Heart left ventricle (tissue), 16 donors: ENCODE measurements at regions not wholly inside any gene's neighbourhood (a gene's known extent, or its start where the extent isn't known, plus 50 kb on each side); places are given as distances from the start of the nearest gene placed in this dataset.

ENCODE experiments used
- ATAC-seq, 4 donors: fragments of 200-7000 bp; cut with Tn5 transposase; one replicate each; pipeline ENCODE4 v1.9.1; 2020 to 2022; ENCODE audit warnings: moderate library complexity in 4 of 4, mild to moderate bottlenecking in 3 of 4, moderate number of reproducible peaks in 1 of 4
- DNase-seq, 5 donors: peaks; one replicate each; pipeline ENCODE4 v3.0.0-alpha.2; 2020
- H3K27ac ChIP-seq, 12 donors: fragments of 200-600 bp; sonication (generic) in 4 of 12; one replicate each; pipeline versions ENCODE4 v1.5.0 to v1.8.0; 2016 to 2022; ENCODE audit warnings: mild to moderate bottlenecking in 2 of 12
- H3K27me3 ChIP-seq, 9 donors: fragments of 200-600 bp; sonication (generic) in 2 of 9; one replicate each; pipeline versions ENCODE4 v1.5.1 to v1.8.0; 2016 to 2022; ENCODE audit warnings: mild to moderate bottlenecking in 3 of 9
- H3K36me3 ChIP-seq, 9 donors: fragments of 200-600 bp; sonication (generic) in 2 of 9; one replicate each; pipeline versions ENCODE4 v1.5.0 to v1.8.0; 2018 to 2022; ENCODE audit warnings: mild to moderate bottlenecking in 2 of 9
- H3K4me1 ChIP-seq, 12 donors: fragments of 200-600 bp; sonication (generic) in 4 of 12; one replicate each; pipeline versions ENCODE4 v1.5.0 to v1.8.0; 2016 to 2022; ENCODE audit warnings: mild to moderate bottlenecking in 3 of 12
- H3K4me3 ChIP-seq, 12 donors: fragments of 200-600 bp; sonication (generic) in 4 of 12; one replicate each; pipeline versions ENCODE4 v1.5.0 to v1.8.0; 2017 to 2022; ENCODE audit warnings: mild to moderate bottlenecking in 9 of 12, moderate library complexity in 4 of 12
- H3K9me3 ChIP-seq, 12 donors: fragments of 200-600 bp; sonication (generic) in 4 of 12; one replicate each; pipeline versions ENCODE4 v1.5.0 to v1.8.0; 2016 to 2022; ENCODE audit warnings: mild to moderate bottlenecking in 1 of 12
- CTCF ChIP-seq, 12 donors: fragments of 200-600 bp; sonication (generic) in 4 of 12; IDR thresholded peaks; one replicate each; pipeline versions ENCODE4 v1.5.0 to v1.8.0; 2018 to 2022; ENCODE audit warnings: antibody characterized with exemption in 12 of 12, mild to moderate bottlenecking in 5 of 12
- POLR2A ChIP-seq, 2 donors: fragments of 450-650 bp; IDR thresholded peaks; one replicate each; pipeline ENCODE4 v1.6.1; 2017; ENCODE audit warnings: antibody characterized with exemption in 2 of 2, mild to moderate bottlenecking in 2 of 2, moderate library complexity in 2 of 2
- WGBS, 4 donors: extraction: QIAGEN DNeasy Blood & Tissue Kit in 2 of 4; methylation state at CpG; one replicate each; pipeline versions ENCODE4 v1.1.5 to v1.1.7; 2013 to 2018; 5-methylcytosine and 5-hydroxymethylcytosine counted together
- intact Hi-C, 10 donors: fragments of 100-400 bp; cut with DNase I; formaldehyde crosslinking; loops; one replicate each; pipeline versions ENCODE4 v1.11.1 to v1.14.2; 2022
- donor health status: ischemic (EF 13 %, LVEDD 7.1; RV severe dilation, severe dysfunction).
- donor health status: healthy with polysubstance abuse.
- donor health status: DM: no; HTN: yes; CAD: no.
- donor health status: DM: no; HTN: no; CAD: no.
- donor health status: ischemic (EF 25% LVEDD 6.9; RV normal size, moderate dysfunction).
- donor health status: ischemic (EF 25% LVEDD 5.7; RV mildly dilated, moderate dysfunction).
- donor health status: healthy.
- donor health status: DM: yes; HTN: yes; CAD: no.
- donor health status: ischemic (EF 35%, LVEDD 5.7; RV mildly dilated, moderate dysfunction).
- donor health status: nonischemic (EF 11% LVEDD 7.7; RV severe dilation, severe dysfunction).
- donor health status: DM: yes; HTN: yes; CAD: no.
- donor health status: PGD.
- donor health status: ischemic (EF 29% LVEDD 5.4; RV normal size, mild dysfunction).
- donor health status: nonischemic (EF 23%, LVEDD 6.1; RV moderate dilation, normal function).

DNA sequence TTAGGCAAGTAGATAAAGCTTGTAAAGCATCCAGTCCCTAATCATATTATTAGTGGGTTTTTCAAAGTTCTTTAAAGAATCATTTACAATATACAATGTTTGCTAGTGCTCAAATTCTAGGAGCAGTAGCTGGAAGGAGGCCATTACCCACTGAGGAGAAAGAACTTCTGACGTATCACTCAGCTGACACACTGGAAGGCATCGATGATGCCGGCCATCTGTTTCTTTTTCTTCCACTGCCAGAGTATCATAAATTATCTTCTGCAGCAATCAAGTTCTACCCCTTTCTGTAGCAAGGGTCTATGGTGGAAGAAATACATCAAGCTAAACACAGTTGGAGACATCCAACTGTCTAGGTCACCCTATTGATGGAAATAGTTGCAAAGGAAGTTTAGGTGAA is 243.2 kb upstream of the LRRN1 start:
- Histone ChIP-seq H3K27ac (no peak overlapping the region), H3K36me3 (no peaks in the 10 kb centered on the region), H3K27me3 (no peaks in the 10 kb centered on the region), H3K4me3 (no peak overlapping the region), H3K4me1 (peaks cover 0 to 7% (median 0%) of the 10 kb centered on the region in 12 donors), H3K9me3 (peaks cover 0 to 9% (median 0%) of the 10 kb centered on the region in 12 donors)
- 77 to 81% (median 78%) methylated on average over 3 of the region's 3 CpGs for WGBS, 4 donors
- intact Hi-C loops = no loop called here
- DNase-seq = no peak
- no peak for ATAC-seq
- TF ChIP-seq CTCF (IDR thresholded peaks at IDR 0.05) = no peak
- TF ChIP-seq POLR2A (IDR thresholded peaks at IDR 0.05) = no peak

- H3K36me3 ChIP-seq = no peaks in the 10 kb centered on the region
- 86 to 90% (median 89%) methylated on average over 6 of the region's 6 CpGs for WGBS, 4 donors
- no peak for ATAC-seq
- DNase-seq = no peak
- H3K9me3 ChIP-seq = peaks cover 0 to 31% (median 2%) of the 10 kb centered on the region in 12 donors
- no peak overlapping the region for H3K27ac ChIP-seq
- TF ChIP-seq CTCF (IDR thresholded peaks at IDR 0.05) = no peak
- TF ChIP-seq POLR2A (IDR thresholded peaks at IDR 0.05) = no peak
- intact Hi-C loops = no loop called here
- H3K27me3 ChIP-seq = no peaks in the 10 kb centered on the region
- H3K4me3 ChIP-seq = no peak overlapping the region
- H3K4me1 ChIP-seq = no peaks in the 10 kb centered on the region
Observed at GRCh38 chr3:3553236-3553635, 246.0 kb upstream of the LRRN1 start.

- intact Hi-C loops = no loop called here
Observed at GRCh38 chr3:3552761-3553160, 246.5 kb upstream of the LRRN1 start.

GRCh38 chr3:3551981-3552380 is 247.2 kb upstream of the LRRN1 start:
- H3K27me3 ChIP-seq = no peaks in the 10 kb centered on the region
- intact Hi-C loops = no loop called here
- no peaks in the 10 kb centered on the region for H3K36me3 ChIP-seq
- peaks cover 0 to 37% (median 2%) of the 10 kb centered on the region in 12 donors for H3K9me3 ChIP-seq
- H3K27ac ChIP-seq = no peak overlapping the region
- DNase-seq = no peak
- no peak overlapping the region for H3K4me3 ChIP-seq
- TF ChIP-seq POLR2A (IDR thresholded peaks at IDR 0.05) = no peak
- no peak for TF ChIP-seq CTCF (IDR thresholded peaks at IDR 0.05)
- no peaks in the 10 kb centered on the region for H3K4me1 ChIP-seq
- ATAC-seq = no peak

More at GRCh38 chr3:3552761-3553160, 246.5 kb upstream of the LRRN1 start:
- WGBS, 4 donors = 77 to 85% (median 82%) methylated on average over 3 of the region's 3 CpGs
- H3K4me3 ChIP-seq = no peak overlapping the region
- DNase-seq (no peak), ATAC-seq (no peak)
- H3K4me1 ChIP-seq = no peaks in the 10 kb centered on the region
- TF ChIP-seq CTCF (IDR thresholded peaks at IDR 0.05) = no peak
- no peak for TF ChIP-seq POLR2A (IDR thresholded peaks at IDR 0.05)
- H3K9me3 ChIP-seq = peaks cover 0 to 36% (median 2%) of the 10 kb centered on the region in 12 donors
- H3K27me3 ChIP-seq = no peaks in the 10 kb centered on the region
- no peak overlapping the region for H3K27ac ChIP-seq
- no peaks in the 10 kb centered on the region for H3K36me3 ChIP-seq
